ENCODE measurements at regions not wholly inside any gene's neighbourhood (a gene's known extent, or its start where the extent isn't known, plus 50 kb on each side); places are given as distances from the start of the nearest gene placed in this dataset.
"Not testable (repeated sequence)": the region's sequence is repeated elsewhere in the genome, so short reads cannot be mapped to it uniquely, and the experiment has no call there.

DNA sequence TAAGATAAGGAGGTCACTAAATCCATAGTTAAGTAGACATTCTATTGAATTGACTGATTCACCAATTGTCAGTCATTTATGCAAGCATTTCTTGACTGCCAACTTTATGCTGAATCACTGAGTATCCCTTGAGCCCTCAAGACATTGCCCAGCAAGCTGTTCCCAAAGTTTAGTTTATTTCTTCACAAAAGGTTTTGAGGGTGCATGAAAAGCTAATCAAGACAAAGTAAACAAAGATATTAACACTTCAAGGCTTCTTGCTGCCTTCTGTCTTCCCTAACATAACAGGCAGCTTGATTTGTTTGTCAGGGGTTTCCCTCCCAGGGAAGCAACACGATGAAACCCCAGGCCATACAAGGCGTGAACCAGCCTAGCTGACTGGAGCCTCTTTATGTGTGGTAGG is 374.4 kb downstream of the SPRY2 start:
- no peak for DNase-seq

DNA sequence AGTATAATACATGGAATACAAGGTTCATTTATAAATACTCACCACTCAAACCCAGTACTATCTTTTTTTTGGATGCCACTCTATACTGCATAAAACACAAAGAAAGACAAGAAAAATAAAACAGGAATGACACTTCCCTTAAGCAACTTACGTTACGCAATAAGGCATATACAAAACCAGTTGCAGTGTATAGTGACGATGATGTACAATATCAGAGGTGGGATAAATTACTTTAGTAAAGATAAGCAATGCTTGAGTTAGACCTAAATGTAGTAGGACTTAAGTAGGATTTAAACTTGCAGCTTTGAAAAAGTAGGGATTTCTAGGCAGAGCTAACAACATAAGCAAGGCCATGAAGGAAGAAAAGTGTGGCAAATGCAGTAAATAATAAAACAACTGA is 374.9 kb downstream of the SPRY2 start:
- DNase-seq, result no peak

DNA sequence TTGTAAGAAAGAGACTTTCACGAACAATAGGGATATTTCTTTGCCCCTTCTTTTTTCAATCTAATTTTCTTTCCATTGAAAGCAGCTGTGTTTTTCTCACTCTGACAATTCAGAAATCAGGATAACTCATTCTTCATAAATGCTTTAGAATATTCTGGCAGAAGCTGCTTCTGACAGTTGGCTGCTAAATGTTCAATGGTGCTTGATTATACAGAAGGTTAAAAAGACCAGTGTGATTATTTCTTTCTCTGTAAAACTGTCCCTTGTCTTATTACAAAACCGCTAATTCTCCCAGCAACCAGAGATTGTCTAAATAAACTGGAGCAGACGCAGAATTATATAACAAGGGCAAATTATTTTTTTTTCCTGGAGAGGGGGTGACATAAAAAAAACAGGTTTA is 394.4 kb downstream of the SPRY2 start:
- DNase-seq, result no peak

DNA sequence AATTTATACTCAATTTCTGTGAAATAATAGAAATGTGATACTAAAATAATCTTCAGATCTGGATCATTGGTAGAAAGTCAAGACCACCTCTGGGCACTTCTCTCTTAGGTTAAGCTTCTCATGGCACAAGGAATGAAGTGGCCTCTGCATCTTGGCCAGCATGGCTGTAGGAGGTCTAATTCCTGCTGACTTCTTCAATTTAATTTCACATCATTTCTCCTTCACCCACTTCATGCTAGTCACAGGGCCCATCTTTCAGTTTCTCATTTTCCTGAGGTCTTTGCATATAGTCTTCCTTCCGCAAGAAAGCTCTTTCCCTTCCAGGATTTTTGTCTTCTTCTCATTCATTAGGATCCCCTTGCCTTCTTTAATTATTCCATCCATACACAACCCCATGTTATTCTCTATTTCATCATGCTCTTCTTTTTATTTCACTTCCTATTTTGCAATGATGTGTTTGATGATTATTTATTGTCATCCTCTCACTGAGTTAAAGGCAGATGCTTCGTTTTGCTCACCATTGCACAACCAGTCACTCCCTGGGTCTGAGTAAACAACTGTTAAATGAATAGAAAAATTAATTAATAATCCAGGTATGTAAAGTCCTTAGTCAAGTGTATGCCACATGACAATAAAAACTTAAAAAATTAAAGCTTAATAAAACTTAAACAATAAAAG is 397.4 kb downstream of the SPRY2 start:
- DNase-seq, result no peak

DNA sequence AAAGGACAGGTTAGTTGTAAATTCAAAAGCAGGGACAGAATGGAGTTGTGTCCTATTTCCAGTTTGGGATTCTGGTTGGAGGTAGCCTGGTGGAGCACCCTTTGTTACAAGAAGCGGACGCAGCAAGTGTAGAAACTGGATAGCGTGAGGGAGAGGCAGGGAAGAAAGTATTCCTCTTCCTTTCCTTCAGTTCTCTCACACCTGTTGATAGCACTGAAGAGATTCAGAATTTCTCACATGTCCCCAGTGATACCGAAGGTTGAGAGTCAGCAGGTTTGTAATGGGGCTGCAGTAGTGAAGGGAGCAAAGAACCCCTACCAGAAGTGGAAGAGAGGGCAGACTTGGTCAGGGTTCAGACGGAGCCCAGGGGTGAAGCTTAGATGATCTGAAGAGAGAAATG is 399.2 kb downstream of the SPRY2 start:
- DNase-seq, result no peak

DNA sequence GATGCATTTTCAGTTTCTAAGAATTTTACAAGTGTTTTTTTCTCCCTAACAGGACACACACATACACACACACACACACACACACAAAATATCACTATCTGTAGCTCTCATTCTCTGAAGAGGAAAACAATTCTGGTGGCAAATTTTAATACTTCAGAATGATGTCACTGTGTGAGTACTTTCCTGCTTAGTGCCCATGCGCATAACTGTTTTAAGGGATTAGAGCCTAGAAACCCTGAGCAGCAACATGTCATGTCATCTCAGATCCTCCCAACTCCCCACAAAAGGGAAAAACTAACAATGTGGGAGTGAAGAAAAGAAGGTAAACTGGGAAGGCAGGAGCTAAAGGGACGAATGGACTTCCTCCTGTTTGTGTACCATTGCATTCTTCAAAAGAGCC is 401.2 kb downstream of the SPRY2 start:
- no peak for DNase-seq

DNA sequence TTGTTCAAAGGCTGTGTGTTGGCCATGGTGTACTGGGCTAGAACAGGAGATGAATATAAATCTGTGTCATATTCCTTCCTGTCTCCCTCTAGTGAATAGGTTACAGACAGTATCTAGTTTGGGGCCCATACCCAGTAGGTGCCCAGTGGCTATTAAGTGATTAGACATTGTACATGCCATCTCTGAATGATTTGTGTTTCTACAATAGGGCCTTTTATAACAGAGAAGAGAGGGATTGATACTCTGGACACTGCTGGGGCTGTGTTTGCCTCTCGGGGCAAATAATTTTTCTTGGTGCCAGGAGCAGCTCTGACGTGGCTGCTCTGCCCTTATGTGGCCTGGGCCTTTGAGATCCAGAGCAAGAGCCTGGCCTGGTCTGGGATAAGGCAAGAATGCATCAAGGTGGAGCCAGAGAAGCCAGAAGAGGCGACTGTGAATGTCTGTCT is 403.1 kb downstream of the SPRY2 start:
- DNase-seq, result no peak

DNA sequence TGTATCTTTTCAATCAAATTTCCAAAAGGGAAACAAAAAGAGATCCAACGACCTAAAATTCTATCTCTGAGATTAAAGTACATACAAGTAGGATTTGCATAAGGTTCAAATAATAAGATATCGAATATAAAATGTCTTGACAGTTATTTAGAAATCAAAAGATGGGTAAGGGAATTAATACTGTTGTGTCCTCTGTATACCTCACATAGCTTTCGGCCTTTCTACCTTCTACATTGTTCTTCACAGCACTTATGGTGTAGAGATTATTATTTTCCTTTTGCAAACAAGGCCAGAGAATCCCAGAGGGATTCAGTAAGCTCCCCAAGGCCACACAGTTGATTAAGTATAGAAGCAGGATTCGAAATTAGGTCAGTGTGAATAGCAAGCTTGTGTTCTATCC is 403.6 kb downstream of the SPRY2 start:
- DNase-seq, result no peak

DNA sequence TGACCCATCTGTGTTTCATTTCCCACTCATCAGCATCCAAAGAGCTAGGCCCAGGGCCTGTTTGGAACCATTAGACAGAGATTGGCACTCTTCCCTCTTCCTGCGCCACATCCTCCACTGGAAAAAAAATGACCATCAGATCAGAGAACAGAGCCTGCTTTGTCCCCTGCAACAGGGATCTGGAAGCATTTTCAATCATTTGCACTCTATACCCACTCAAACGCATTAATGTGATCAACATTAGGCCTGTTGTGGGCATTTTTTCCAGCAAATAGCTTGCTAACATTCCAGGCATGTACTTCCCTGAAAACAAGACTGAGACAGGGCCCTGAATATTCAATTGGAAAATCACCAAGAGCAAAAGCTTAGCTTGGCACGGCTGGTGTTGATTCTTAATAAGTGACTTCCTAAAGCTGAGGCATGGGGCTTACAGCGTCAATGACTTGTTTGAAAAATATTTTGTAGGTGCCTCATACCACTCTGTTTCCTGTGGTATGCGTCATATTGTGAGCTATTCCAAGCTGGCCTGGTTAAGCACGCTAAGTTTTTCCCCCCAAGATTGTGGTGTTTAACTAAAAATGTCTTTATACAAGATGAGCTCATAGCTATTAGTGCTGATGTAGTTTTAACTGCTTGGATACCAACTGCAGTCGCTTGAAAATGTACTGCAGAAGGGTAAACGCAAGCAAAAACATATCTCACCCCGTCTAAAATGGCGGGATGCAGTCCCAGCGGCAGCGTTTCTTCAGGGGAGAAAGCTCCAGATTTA is 404.4 kb downstream of the SPRY2 start:
- no peak for DNase-seq

DNA sequence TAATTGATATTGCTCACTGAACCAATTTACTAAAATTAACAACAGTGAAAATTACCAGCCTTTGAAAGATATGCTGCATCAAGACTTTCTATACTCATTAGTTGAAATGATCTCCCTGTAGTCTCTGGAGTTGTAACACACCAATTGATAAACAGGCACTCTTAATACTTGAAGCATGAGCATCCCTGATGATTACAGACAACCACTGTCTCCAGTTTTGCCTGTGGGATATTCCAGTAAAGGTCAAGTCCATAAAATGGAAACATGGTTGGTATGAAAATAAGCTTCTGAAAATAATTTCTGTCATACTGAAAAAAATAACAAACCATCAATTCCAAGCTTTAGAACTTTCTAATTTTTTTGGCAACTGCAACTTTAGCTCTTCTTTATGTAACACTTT is 405.8 kb downstream of the SPRY2 start:
- no peak for DNase-seq

DNA sequence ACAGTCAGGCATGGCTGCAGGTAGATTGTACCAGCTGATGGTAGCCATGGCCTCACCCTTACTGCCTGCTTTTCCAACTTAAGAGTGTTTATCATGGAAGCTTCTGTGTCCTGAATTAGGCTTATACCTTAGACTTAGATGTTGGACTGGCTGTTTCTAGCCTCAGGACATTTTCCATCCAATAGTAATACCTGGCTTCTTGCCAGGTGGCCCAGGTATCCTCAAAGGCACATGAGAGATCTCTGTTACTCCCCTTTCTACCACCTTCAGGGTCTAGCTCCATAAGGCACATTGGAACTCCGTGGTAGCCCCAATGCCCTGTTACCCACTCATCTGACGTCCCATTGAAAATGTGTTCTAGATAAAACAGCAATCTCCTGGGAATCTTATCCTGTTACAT is 407.5 kb downstream of the SPRY2 start:
- no peak for DNase-seq

DNA sequence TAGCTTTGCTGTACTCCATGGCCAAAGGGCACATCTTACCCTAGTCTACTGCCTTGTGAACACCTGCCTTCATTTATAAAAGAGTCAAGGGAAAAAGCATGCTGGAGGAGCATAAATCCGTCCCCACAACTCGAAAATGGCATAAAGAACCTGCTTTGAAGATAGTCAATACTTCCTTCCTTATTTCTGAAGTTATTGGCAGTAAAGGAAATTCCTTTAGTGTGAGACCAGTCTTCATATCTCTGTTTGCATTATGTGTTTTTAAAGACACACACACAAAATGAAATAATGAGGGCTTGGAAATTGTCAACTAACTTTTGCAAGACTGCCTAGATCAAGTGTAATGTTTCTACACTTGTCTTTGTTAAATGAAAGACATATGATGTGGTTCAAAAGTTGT is 408.4 kb downstream of the SPRY2 start:
- no peak for DNase-seq

DNA sequence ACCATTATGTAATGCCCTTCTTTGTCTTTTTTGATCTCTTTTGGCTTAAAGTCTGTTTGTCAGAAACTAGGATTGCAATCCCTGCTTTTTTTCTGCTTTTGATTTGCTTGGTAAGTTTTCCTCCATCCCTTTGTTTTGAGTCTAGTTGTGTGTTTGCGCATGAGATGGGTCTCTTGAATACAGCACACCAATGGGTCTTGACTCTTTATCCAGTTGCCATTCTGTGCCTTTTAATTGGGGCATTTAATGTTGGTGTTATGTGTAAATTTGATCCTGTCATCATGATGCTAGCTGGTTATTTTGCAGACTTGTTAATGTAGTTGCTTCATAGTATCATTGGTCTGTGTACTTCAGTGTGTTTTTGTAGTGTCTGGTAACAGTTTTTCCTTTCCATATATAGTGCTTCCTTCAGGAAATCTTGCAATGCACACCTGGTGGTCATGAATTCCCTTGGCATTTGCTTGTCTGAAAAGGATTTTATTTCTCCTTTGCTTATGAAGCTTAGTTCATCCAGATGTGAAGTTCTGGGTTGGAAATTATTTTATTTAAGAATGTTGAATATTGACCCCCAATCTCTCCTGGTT is 416.9 kb downstream of the SPRY2 start:
- DNase-seq, result not testable (repeated sequence)

DNA sequence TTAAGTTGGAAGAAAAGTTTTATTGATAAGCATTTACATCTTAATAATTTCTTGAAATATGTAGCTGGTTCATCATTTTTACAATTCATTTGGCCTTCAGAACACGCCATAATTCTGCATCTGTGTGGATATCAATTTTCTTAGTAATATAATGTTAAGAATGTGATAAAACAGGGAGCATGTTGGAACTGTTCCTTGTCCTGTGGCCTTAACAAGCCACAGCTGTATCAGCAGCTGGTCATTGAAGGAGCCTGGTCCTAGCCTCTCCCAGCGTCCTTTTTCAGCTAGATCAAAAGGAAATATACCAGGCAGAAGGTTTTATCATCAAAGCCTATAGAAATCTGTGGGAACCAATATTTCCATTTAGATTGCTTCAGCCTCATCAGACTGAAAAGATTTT is 421.8 kb downstream of the SPRY2 start:
- no peak for DNase-seq

DNA sequence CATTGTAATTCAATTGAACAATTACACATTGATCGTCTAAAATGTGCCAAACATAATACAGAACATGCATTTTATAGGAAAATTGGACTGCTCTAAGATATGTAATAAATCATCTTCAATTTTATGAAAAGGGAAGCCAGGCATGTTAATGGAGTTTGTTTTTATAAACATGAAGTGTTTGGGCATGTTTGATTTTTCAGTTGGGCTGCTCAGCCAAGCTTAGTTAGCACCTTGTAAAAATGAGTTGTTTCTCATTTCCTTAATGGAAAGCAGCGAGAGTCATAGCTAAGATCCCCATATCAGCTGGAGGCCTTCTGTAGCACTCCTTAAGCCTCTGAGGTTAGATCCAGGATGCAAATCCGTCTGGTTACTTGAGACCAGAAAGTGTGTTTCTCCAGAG is 422.3 kb downstream of the SPRY2 start:
- DNase-seq, result no peak

DNA sequence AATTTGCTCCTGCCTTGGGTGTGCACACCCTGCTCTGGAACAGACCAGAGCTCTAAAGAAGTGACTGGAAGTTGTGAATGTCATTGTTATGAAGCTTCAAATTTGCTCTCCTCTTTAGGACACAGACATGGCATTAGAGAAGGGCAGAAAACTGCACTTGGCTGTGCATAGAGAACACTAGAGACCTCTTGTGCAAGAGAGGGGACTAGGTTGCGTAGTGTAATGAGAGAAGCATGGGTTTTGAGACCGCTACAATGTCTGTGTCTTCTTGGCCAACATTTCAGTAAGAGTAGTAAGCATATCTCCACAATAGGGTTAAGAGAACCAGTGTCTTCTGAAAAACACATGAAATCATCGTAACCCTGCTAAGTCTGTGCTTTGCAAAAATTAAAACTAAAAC is 423.3 kb downstream of the SPRY2 start:
- DNase-seq, result no peak

DNA sequence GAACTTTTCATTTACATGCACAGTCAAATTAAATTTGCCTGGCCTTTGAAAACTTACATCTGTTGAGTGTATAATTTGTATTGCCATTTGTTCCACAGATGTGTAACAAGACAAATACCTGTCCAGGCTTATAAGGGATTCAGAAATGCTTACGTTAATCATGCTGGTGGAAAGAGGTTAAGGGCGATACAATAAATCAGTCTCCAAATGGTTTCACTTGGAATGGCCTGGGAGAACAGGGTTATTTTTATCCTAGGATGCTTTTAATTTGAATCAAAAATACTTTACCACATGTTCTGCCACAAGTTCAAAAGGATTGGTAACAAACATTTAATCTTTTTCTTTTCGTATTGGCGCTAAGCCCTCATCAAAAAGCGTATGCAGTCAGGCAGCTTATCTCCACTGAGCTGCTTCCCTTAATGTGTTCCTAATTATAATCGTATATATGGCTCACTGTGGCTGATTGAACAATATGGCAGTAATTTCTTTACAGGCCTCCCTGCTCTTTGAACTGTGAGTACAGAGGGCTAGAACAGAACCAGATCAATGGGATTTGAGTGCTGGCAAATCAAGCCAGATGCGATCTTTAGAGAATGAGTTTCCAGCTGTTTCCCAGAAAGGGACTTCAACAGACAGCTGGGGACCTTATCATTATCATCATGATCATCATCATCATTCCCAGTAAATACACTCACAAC is 425.7 kb downstream of the SPRY2 start:
- no peak for DNase-seq

DNA sequence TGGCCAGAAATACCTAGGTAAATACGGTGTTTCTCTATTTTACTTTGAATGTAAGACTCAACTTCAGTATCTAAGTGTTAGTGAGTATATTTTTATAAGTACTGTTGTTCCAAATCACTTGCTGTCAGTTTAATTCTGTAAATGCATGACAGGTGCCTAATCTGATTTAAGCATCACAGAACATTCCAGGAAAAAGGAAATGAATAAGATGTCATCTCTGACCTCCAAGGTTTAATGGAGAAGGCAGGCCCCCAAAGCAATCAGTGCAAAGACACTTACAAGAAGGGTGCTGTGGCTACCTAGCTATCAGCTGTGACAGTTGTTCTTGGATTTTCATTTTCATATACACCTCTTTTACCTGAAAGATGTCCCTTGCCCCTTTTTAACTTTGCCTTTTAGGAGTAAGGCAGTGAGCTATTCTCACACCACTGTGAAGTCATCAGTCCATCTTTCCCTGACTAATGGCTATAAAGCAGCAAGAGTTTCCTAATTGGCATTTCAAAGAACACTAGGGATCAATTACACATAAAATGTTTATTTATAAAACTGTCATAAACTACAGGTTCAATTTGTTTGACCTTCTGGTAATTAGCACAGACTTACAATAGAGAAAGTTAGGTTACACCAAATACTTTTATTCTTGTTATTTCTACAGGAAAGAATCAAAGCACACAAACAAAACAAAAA is 427.6 kb downstream of the SPRY2 start:
- no peak for DNase-seq

DNA sequence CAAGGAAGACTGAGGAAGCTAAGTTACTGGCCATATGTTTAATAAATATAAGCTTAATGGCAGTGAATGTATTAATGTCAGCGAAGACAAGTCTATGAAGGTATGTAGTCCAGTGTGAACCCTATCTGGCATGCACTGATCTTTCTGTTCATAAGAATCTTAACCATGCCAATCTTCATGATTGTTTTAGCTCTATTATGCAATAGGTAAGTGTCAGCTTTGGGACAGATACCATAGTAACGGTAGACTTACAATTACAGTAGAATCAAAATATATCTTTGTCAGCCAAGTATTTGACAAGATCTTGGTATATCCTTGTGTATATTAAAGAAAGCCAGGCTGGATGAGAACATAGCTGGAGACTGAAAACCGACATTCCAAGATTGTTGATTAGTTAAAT is 428.5 kb downstream of the SPRY2 start:
- DNase-seq, result no peak

DNA sequence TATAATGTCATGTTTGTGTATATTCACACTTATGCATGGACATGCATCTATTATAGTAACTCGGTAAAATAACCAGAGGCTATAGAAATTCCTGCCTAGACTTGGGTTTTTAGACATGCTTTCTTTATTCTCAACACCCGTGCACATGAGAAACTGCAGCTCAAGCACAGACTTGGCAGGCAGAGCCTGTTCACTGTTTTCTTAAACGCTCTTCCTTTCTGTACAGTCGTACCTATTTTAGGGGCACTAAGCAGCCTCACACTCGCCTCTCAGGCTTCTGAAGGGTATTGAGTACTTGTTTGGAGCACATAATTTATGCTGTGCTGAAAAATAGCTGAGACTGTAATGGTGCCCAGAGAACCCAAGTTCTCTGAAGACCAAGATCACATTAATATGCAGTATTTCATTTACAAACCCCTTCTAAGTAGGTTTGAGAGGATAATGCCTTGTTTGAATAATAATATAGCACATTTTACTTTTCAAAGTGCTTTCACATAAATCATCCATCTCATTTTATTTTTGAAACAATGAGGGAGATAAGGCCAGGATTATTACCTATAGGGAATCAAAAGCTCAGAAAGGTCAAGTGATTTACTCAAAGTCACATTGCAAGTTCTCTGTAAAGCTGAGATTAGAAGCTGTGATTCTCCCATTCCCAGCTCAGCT is 429.9 kb downstream of the SPRY2 start:
- DNase-seq, result no peak

DNA sequence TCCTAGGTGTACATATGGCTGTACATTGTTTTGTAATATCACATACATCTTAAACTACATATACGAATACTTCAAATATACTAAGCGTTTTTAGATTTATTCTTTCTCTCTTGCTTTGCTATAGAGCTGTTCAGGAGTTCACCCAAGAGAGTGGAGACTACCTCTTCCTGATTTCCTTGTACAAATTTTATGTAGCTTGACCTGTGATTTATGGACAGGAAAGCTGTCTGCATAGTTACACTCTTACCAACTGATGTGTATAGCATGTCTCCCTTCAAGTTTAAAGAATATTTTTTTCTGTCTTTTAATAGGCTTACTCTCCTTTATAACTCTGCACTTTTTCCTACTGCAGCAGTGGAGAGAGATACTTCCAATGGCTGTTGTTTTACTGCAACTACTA is 428.7 kb downstream of the NDFIP2 start:
- DNase-seq, result no peak

DNA sequence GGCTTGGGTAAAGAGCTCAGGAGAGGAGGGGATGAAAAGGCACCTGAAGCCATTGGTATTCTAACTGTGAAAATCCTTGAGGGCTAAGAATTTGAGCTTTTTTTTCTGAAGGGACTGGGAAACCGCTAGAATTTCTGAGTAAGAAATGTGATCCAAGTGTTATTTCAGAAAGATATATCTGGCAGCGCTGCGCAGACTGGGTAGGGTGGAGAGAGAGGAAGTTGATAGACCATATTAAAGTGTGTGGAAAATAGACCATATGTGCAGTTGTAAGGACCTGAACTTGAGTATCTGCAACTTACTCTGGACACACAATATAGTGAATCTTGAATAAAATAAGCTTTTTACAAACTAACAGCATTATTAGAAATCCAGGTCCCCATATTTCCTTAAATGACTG is 427.4 kb downstream of the NDFIP2 start:
- no peak for DNase-seq

DNA sequence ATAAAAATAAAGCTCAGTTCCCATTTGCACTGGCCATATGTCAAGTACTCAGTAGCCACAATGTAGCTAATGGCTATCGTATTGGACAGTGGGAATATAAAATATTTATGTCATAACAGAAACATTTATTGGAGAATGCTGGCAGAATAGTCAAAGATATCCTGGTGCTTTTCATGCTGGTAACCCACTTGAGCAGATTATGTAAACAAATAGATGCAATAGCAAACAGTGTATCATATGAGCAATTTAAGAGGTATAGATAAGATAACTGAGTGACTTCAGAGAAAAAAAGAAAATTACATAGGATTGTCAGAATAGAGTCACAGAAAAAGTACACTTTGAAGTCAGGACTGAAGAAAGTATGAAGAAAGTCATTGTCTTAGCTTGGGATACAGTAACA is 426.6 kb downstream of the NDFIP2 start:
- DNase-seq, result no peak
